Gastroesophageal sphincter (tissue), 4 donors: ENCODE measurements at regions not wholly inside any gene's neighbourhood (a gene's known extent, or its start where the extent isn't known, plus 50 kb on each side); places are given as distances from the start of the nearest gene placed in this dataset.

Experiments used
- ATAC-seq: fragments of 150-250 bp; one replicate; pipeline ENCODE4 v1.9.1; 2016; ENCODE audit warnings: mild to moderate bottlenecking, moderate library complexity
- H3K27ac ChIP-seq, 4 donors: fragments of 200-600 bp; sonication (generic) in 3 of 4; 1 replicate in 3 of 4; 2 replicates in 1 of 4; pipeline ENCODE4 v1.5.1; 2016 to 2019
- H3K27me3 ChIP-seq: fragments of 200-600 bp; sonication (generic); one replicate; pipeline ENCODE4 v1.5.1; 2019
- H3K36me3 ChIP-seq, 2 donors: fragments of 200-600 bp; sonication (generic); one replicate each; pipeline ENCODE4 v1.5.1; 2019; ENCODE audit warnings: control low read depth in 1 of 2
- H3K4me1 ChIP-seq, 3 donors: fragments of 200-600 bp; sonication (generic); 1 replicate in 2 of 3; 2 replicates in 1 of 3; pipeline ENCODE4 v1.5.1; 2016 to 2019; ENCODE audit warnings: control low read depth in 2 of 3
- H3K4me3 ChIP-seq, 2 donors: fragments of 200-600 bp; sonication (generic); one replicate each; pipeline ENCODE4 v1.5.1; 2019; ENCODE audit warnings: mild to moderate bottlenecking in 1 of 2, moderate library complexity in 1 of 2
- H3K9me3 ChIP-seq, 3 donors: fragments of 200-600 bp; sonication (generic); one replicate each; pipeline ENCODE4 v1.5.1; 2017 to 2019; ENCODE audit warnings: control low read depth in 2 of 3
- EP300 ChIP-seq: sonication (generic); formaldehyde crosslinking; IDR thresholded peaks from one replicate; pipeline ENCODE4 v1.6.1; 2017; ENCODE audit warnings: antibody characterized with exemption, mild to moderate bottlenecking
- POLR2A ChIP-seq, 2 donors: fragments of 450-650 bp; IDR thresholded peaks; one replicate each; pipeline ENCODE4 v1.6.1; 2017; ENCODE audit warnings: antibody characterized with exemption in 2 of 2, mild to moderate bottlenecking in 2 of 2, moderate library complexity in 1 of 2
- POLR2AphosphoS5 ChIP-seq: sonication (generic); formaldehyde crosslinking; IDR thresholded peaks from one replicate; pipeline ENCODE4 v1.6.1; 2017; ENCODE audit warnings: antibody characterized with exemption
- WGBS, 2 donors: methylation state at CpG; one replicate each; pipeline ENCODE4 v1.1.5; 2018; ENCODE audit warnings: low coverage in 1 of 2; 5-methylcytosine and 5-hydroxymethylcytosine counted together
- TF ChIP-seq, protein P1 (sequence below), 4 experiments: fragments of 200-600 bp in 2 of 4; fragments of 450-650 bp in 2 of 4; sonication (generic) in 1 of 4; IDR thresholded peaks; one replicate each; pipeline ENCODE4 v1.5.1; 2017 to 2019; ENCODE audit warnings: antibody characterized with exemption in 4 of 4, mild to moderate bottlenecking in 2 of 4, moderate library complexity in 2 of 4

DNA sequence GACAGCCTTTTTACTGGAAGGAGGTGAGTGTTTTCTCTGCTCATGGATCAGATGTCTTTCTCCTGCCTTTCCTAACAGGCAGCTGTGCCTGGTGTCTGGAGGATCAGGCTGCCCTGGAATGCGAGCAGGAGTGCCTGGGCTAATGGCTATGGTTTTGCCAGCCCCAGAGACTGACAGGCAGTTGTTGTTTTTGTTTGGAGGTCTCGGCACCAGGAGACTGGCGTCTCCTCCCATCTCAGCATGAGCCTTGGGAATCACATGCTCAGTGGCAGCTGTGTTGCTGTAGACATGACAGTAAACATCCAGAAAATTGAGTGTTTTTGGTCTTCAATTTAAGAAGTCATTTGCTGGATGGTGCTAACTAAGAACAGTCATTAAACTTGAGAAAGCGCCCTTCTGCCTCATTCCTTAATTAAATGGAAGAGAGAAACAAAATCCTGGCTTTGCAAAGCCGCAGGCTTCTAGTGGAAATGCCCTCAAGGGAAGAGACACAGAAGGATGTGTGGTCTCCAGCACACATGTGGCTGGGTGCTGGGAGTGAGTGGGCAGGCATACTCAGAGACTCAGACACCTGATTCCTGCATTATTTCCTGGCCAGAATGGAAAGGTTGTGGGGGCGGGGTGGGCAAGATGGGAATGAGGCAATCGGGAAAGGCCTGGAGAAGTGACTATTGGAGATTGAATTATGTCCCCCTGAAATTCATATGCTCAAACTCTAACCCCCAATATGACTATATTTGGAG is 97.0 kb upstream of the NMNAT3 start:
- no peaks in the 10 kb centered on the region for H3K27me3 ChIP-seq
- TF ChIP-seq, protein P1, sequence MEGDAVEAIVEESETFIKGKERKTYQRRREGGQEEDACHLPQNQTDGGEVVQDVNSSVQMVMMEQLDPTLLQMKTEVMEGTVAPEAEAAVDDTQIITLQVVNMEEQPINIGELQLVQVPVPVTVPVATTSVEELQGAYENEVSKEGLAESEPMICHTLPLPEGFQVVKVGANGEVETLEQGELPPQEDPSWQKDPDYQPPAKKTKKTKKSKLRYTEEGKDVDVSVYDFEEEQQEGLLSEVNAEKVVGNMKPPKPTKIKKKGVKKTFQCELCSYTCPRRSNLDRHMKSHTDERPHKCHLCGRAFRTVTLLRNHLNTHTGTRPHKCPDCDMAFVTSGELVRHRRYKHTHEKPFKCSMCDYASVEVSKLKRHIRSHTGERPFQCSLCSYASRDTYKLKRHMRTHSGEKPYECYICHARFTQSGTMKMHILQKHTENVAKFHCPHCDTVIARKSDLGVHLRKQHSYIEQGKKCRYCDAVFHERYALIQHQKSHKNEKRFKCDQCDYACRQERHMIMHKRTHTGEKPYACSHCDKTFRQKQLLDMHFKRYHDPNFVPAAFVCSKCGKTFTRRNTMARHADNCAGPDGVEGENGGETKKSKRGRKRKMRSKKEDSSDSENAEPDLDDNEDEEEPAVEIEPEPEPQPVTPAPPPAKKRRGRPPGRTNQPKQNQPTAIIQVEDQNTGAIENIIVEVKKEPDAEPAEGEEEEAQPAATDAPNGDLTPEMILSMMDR (IDR thresholded peaks at IDR 0.05): no peak
- TF ChIP-seq EP300 (no peak), POLR2AphosphoS5 (no peak), POLR2A (IDR thresholded peaks at IDR 0.05) (no peak)
- no peak overlapping the region for H3K27ac ChIP-seq
- no peak overlapping the region for H3K4me3 ChIP-seq
- no peaks in the 10 kb centered on the region for H3K9me3 ChIP-seq
- ATAC-seq: peak; percentile 35
- H3K36me3 ChIP-seq: no peaks in the 10 kb centered on the region
- no peaks in the 10 kb centered on the region for H3K4me1 ChIP-seq
- 55 to 62% methylated on average over 3 to 5 of the region's 7 CpGs for WGBS, 2 donors

DNA sequence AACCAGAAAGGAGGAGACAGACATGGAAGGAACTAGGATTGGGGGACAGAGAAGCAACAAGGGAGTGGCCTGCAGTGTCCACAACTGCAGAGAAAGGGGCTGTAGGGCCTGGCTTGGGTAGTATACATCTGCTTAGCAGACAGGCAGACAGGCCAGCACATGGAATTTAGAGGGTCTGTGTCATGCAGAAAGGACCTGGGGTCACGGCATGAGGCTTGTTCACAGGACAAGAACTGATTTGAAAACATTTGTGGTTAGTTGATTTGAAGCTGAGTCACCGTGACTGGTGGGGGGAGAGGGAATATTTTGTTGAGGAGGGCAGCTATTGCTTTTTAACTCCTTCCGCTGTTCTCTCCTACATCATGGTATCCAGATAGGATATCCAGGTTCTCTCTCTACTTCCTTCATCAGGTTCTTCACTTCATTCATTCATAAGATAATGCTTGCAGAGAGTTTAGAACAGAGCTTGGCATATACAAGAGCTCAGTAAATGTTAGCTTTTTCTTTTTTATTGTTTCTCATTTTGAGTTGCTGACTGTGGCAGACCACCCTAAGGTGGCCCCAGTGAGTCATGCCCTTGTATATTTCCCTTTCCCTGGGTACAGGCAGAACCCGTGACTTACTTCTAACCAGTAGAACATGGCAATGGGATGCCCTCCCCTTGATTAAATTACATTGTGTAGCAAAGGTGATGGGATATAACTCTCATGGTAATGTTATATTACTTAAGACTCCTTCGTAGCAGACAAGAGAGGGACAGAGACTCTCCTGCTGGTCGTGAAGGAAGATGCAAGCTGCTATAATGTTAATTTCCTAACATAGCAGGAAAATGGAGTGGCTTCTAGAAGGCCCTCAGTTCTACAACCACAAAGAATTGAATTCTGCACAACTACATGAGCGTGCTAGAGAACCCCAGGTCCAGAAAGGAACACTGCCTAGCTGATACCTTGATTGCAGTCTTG is 95.0 kb upstream of the NMNAT3 start:
- Histone ChIP-seq H3K4me1 (no peaks in the 10 kb centered on the region), H3K27ac (no peak overlapping the region), H3K9me3 (no peaks in the 10 kb centered on the region), H3K4me3 (no peak overlapping the region), H3K27me3 (no peaks in the 10 kb centered on the region), H3K36me3 (no peaks in the 10 kb centered on the region)
- no peak for ATAC-seq
- TF ChIP-seq EP300 (no peak), POLR2A (IDR thresholded peaks at IDR 0.05) (no peak), POLR2AphosphoS5 (no peak)
- TF ChIP-seq, protein P1 (IDR thresholded peaks at IDR 0.05): no peak
- 72 to 74% methylated on average over 5 to 7 of the region's 7 CpGs for WGBS, 2 donors

DNA sequence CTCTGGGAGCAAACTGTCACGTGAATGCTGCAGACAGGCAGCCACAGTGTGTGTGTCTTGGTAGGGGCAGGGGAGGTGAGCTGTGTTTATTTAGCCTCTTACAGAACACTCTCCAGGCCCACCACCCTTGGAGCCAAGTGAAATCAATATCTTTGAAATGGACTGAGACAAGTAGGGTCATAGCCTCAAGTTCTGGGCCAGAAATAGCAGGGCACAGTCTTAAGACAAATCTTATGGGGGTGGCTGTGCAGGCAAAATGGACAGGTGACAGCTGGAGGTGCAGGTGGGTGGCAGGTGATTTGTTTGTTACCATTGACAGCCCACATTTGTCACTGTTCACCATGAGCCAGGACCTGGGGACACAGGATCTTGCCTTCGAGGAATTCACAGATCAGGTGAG is 93.6 kb upstream of the NMNAT3 start:
- WGBS, 2 donors: 8 to 11% methylated on average over 2 of the region's 2 CpGs
- ATAC-seq: no peak
- Histone ChIP-seq H3K27ac (no peak overlapping the region), H3K36me3 (no peaks in the 10 kb centered on the region), H3K4me1 (no peaks in the 10 kb centered on the region), H3K9me3 (no peaks in the 10 kb centered on the region), H3K4me3 (no peak overlapping the region), H3K27me3 (no peaks in the 10 kb centered on the region)
- TF ChIP-seq POLR2A (IDR thresholded peaks at IDR 0.05) (no peak), EP300 (no peak), POLR2AphosphoS5 (no peak)
- TF ChIP-seq, protein P1 (IDR thresholded peaks at IDR 0.05): no peak

DNA sequence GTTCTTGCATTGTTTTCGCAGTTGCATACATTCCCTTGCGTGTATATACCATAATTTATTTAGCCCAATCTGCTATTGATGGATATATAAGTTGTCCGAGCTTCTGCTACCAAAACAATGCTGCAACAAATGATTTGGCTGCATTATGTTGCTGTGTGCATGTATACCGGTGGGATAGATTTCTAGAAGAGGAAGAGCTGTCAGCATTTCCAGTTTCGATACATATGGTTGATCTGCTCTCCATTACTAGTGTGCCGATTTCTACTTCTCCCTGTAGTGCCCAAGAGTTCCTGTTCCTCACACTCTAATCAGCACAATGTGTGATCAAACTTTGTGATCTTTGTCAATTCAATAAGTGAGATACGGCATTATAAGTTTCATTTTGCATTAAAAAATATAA is 92.8 kb upstream of the NMNAT3 start:
- Histone ChIP-seq H3K36me3 (no peaks in the 10 kb centered on the region), H3K9me3 (no peaks in the 10 kb centered on the region), H3K4me1 (no peaks in the 10 kb centered on the region), H3K27ac (no peak overlapping the region), H3K27me3 (no peaks in the 10 kb centered on the region), H3K4me3 (no peak overlapping the region)
- TF ChIP-seq POLR2AphosphoS5: no peak
- TF ChIP-seq, protein P1 (IDR thresholded peaks at IDR 0.05): no peak
- TF ChIP-seq EP300: no peak
- TF ChIP-seq POLR2A (IDR thresholded peaks at IDR 0.05): no peak
- no peak for ATAC-seq
- whole genome bisulfite sequencing, 2 donors: 63 to 67% methylated on average over 6 to 7 of the region's 7 CpGs
